ENCODE measurements at regions not wholly inside any gene's neighbourhood (a gene's known extent, or its start where the extent isn't known, plus 50 kb on each side); places are given as distances from the start of the nearest gene placed in this dataset.

DNA sequence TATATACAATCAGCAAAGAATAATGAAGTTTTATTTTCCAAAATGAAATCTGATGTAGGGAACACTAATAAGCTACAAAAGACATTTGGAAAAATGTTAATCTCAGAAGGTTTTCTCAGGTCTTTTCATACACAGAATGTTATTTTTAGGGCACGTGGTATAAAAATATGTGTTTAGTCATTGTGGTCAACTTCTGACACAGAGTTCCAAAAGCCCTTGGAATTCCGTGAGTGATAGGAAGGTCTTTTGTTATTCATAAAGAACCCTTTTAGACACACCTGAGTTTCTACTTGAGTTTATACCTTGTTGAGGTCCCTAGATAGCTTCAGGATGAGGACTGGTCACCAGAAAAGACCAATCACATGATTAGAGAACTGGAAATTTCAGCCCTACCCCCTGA is 277.6 kb upstream of the NCAM2 start:
- TF ChIP-seq, protein P1, sequence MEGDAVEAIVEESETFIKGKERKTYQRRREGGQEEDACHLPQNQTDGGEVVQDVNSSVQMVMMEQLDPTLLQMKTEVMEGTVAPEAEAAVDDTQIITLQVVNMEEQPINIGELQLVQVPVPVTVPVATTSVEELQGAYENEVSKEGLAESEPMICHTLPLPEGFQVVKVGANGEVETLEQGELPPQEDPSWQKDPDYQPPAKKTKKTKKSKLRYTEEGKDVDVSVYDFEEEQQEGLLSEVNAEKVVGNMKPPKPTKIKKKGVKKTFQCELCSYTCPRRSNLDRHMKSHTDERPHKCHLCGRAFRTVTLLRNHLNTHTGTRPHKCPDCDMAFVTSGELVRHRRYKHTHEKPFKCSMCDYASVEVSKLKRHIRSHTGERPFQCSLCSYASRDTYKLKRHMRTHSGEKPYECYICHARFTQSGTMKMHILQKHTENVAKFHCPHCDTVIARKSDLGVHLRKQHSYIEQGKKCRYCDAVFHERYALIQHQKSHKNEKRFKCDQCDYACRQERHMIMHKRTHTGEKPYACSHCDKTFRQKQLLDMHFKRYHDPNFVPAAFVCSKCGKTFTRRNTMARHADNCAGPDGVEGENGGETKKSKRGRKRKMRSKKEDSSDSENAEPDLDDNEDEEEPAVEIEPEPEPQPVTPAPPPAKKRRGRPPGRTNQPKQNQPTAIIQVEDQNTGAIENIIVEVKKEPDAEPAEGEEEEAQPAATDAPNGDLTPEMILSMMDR (IDR thresholded peaks at IDR 0.05; ENCODE audit: insufficient read depth, low read depth, low read length): no peak
- no peak for TF ChIP-seq EZH2 (IDR thresholded peaks at IDR 0.05; ENCODE audit: insufficient read depth, low read length)

Measured in astrocyte (in vitro differentiated cells and primary cell).